HG02642 (cell line): ENCODE measurements at regions not wholly inside any gene's neighbourhood (a gene's known extent, or its start where the extent isn't known, plus 50 kb on each side); places are given as distances from the start of the nearest gene placed in this dataset.

Experiments used
- ATAC-seq: cut with Tn5 transposase; IDR thresholded peaks from one replicate; pipeline ENCODE4 v1.9.1; 2021; ENCODE audit warnings: mild to moderate bottlenecking; ENCODE audit not compliant: unreplicated experiment, poor library complexity

- ATAC-seq = no peak
These were observed 96.2 kb upstream of the HMGN3 start for GRCh38 chr6:79330704-79331103.

GRCh38 chr6:79313254-79313653 is 78.8 kb upstream of the HMGN3 start:
- no peak for ATAC-seq

- ATAC-seq = no peak
These were observed 73.0 kb upstream of the HMGN3 start for GRCh38 chr6:79307321-79308036.

GRCh38 chr6:79305020-79305419 is 70.5 kb upstream of the HMGN3 start:
- ATAC-seq = no peak

- no peak for ATAC-seq
These were observed 67.9 kb upstream of the HMGN3 start for GRCh38 chr6:79302341-79302740.

GRCh38 chr6:79301290-79301689 is 66.8 kb upstream of the HMGN3 start:
- ATAC-seq = no peak

- no peak for ATAC-seq
These were observed 61.7 kb upstream of the HMGN3 start for GRCh38 chr6:79296211-79296610.
